GM20000 (cell line): ENCODE measurements at regions not wholly inside any gene's neighbourhood (a gene's known extent, or its start where the extent isn't known, plus 50 kb on each side); places are given as distances from the start of the nearest gene placed in this dataset.

Experiments used
- DNase-seq: peaks from one replicate; pipeline ENCODE4 v3.0.0; 2012; ENCODE audit warnings: low spot score
- TF ChIP-seq, protein P1 (sequence below): IDR thresholded peaks from 2 replicates; pipeline ENCODE4 v1.5.1; 2012; ENCODE audit warnings: mild to moderate bottlenecking, control low read depth; ENCODE audit errors: extremely low read depth, missing control alignments

GRCh38 chr6:8545336-8545735 lies 110.0 kb upstream of the SLC35B3 start:
- DNase-seq: no peak
- TF ChIP-seq, protein P1, sequence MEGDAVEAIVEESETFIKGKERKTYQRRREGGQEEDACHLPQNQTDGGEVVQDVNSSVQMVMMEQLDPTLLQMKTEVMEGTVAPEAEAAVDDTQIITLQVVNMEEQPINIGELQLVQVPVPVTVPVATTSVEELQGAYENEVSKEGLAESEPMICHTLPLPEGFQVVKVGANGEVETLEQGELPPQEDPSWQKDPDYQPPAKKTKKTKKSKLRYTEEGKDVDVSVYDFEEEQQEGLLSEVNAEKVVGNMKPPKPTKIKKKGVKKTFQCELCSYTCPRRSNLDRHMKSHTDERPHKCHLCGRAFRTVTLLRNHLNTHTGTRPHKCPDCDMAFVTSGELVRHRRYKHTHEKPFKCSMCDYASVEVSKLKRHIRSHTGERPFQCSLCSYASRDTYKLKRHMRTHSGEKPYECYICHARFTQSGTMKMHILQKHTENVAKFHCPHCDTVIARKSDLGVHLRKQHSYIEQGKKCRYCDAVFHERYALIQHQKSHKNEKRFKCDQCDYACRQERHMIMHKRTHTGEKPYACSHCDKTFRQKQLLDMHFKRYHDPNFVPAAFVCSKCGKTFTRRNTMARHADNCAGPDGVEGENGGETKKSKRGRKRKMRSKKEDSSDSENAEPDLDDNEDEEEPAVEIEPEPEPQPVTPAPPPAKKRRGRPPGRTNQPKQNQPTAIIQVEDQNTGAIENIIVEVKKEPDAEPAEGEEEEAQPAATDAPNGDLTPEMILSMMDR: no peak

GRCh38 chr6:8543714-8544113 lies 108.4 kb upstream of the SLC35B3 start:
- TF ChIP-seq, protein P1: no peak
- no peak for DNase-seq

DNA sequence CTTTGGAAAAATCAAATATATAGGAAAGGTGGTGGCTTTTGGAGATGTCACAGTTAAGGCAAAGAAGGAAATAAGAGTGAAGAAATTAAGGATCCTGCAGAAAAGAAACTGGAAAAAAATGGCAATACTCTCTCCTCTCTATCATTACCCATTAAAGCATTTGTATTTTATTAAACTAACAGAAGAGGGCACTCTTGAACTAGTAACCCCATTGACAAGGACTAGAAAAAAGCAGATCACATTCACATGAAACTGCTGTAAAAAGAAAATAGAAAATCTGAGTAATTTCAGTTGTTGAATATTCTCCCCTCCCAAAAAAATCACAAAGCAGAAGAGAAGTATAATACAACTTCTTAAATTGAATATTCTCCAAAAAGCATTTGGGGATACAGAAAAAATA lies 104.1 kb upstream of the SLC35B3 start:
- TF ChIP-seq, protein P1: no peak
- DNase-seq: peak; percentile 7

DNA sequence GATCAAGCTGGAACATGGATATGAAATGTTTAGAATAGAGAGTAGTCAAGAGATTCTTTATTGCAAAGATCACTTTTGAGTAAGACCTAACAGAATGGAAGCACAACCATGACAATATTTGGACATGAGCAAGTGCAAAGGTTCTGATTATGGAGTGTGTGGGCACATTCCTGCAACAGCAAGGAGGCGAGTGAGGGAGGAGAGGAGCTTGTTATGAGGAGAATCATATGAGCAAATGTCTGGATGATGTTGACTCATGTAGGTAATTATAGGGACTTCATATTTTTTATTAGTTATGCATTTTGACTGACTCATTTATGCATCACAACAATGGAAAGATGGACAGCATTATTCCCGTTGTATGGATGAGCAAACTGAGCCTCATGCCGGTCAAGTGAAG lies 100.8 kb upstream of the SLC35B3 start:
- TF ChIP-seq, protein P1: no peak
- no peak for DNase-seq

DNA sequence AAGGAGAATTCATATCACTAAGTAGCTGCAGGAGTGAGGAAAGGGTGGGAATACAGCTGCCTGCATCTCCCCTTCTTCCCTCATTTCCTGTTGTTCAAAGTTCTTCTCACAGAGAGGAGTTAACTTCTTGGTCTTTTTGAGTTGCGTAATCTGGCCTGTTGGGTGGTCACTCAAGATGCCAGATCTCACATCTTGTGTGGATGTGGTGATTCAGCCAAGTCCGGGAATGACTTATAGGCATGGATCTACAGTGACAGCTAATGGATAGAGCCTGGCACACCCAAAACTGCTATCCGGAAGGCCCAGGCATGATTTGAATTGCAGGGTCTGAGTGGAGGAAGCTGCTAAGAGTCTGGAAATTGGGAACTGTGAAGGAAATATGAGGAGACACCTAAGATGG lies 100.2 kb upstream of the SLC35B3 start:
- no peak for DNase-seq
- TF ChIP-seq, protein P1: no peak

GRCh38 chr6:8530785-8531435 lies 95.6 kb upstream of the SLC35B3 start:
- TF ChIP-seq, protein P1: no peak
- DNase-seq: no peak

DNA sequence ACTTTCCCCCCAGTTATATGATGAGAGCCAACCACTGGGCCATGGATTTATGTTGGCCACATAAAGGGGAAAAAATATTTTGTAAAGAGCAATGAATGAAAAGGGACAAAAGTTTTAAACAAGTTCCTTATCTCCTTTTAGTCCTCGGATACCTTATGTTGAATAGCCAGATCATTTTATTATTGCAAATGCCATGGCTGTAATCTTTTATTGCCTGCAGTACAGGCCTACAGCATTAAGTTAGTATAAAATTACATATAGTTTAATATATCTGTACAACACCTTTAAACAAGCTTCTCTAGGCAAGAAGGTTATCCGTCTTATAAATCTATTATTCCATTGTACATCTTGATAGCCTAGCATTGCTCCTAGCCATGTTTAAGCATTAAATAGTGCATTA lies 93.9 kb upstream of the SLC35B3 start:
- TF ChIP-seq, protein P1: no peak
- no peak for DNase-seq
